H1 (cell line): ENCODE measurements at regions not wholly inside any gene's neighbourhood (a gene's known extent, or its start where the extent isn't known, plus 50 kb on each side); places are given as distances from the start of the nearest gene placed in this dataset.

Experiments
- CHD2 ChIP-seq: IDR thresholded peaks from 2 replicates; pipeline ENCODE4 v1.6.1; 2012; ENCODE audit warnings: low read length, improper control_type of control experiment
- CTCF ChIP-seq, 3 experiments: IDR thresholded peaks; 1 replicate in 2 of 3; 2 replicates in 1 of 3; pipeline versions ENCODE4 v1.5.1 to v1.6.1; 2011; ENCODE audit warnings: low read length in 3 of 3, mild to moderate bottlenecking in 3 of 3, inconsistent platforms in 2 of 3, low read depth in 1 of 3, moderate library complexity in 1 of 3; ENCODE audit not compliant: insufficient read depth in 1 of 3; ENCODE audit errors: control extremely low read depth in 1 of 3
- HDAC6 ChIP-seq: IDR thresholded peaks from one replicate; pipeline ENCODE4 v1.7.1; 2012; ENCODE audit warnings: low read depth, mild to moderate bottlenecking, inconsistent platforms, low read length, moderate library complexity
- JUN ChIP-seq: IDR thresholded peaks from 2 replicates; pipeline ENCODE4 v1.6.1; 2011; ENCODE audit warnings: low read depth, mild to moderate bottlenecking, improper control_type of control experiment, low read length
- JUND ChIP-seq: IDR thresholded peaks from 2 replicates; pipeline ENCODE4 v1.6.1; 2011; ENCODE audit warnings: mild to moderate bottlenecking, improper control_type of control experiment, low read length
- POLR2A ChIP-seq, 2 experiments: IDR thresholded peaks; 1 replicate in 1 of 2; 2 replicates in 1 of 2; pipeline ENCODE4 v1.6.1; 2011; ENCODE audit warnings: low read depth in 2 of 2, low read length in 2 of 2, mild to moderate bottlenecking in 2 of 2; ENCODE audit errors: control extremely low read depth in 1 of 2
- TEAD4 ChIP-seq: IDR thresholded peaks from 2 replicates; pipeline ENCODE4 v1.6.1; 2012; ENCODE audit warnings: low read depth, low read length, inconsistent platforms, mixed read lengths

GRCh38 chr16:86730086-86730485 is 151.7 kb downstream of the FOXL1 start:
- TF ChIP-seq POLR2A (IDR thresholded peaks at IDR 0.05; ENCODE audit: control extremely low read depth in 1 of 2, low read depth in 2 of 2, low read length in 2 of 2), result no peak
- TF ChIP-seq CTCF (IDR thresholded peaks at IDR 0.05; ENCODE audit: control extremely low read depth in 1 of 3, insufficient read depth in 1 of 3, low read depth in 1 of 3, low read length in 3 of 3), result no peak
- TF ChIP-seq JUN, result no peak
- no peak for TF ChIP-seq HDAC6
- no peak for TF ChIP-seq TEAD4
- no peak for TF ChIP-seq CHD2
- no peak for TF ChIP-seq JUND
